GM18498 (cell line): ENCODE measurements at regions not wholly inside any gene's neighbourhood (a gene's known extent, or its start where the extent isn't known, plus 50 kb on each side); places are given as distances from the start of the nearest gene placed in this dataset.
"Not testable (repeated sequence)": the region's sequence is repeated elsewhere in the genome, so short reads cannot be mapped to it uniquely, and the experiment has no call there.

ENCODE experiments used
- ATAC-seq: cut with Tn5 transposase; IDR thresholded peaks from one replicate; pipeline ENCODE4 v1.9.1; 2021; ENCODE audit warnings: mild to moderate bottlenecking, moderate library complexity; ENCODE audit not compliant: unreplicated experiment

GRCh38 chr6:103699769-103700168, 1160.0 kb downstream of the HACE1 start:
- no peak for ATAC-seq

DNA sequence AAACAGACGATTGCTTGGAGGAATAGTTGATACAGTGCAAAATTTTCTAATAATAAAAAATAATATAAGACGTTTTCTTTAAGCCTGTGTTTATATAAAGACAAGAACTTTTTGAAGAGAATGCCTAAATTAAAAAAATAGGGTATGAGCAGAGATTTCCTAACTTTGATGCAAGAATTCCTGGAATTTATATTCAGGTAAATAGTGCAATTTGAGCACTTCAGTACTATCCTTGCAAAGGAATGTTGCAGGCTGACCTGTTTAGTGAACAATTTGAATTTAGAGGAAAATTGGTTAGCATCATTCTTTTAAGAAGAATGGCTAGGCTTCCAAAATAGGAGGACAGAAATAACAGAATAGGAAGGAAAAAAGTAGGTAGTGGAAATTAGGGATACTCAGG, 1172.3 kb downstream of the HACE1 start:
- no peak for ATAC-seq

GRCh38 chr6:103680116-103680515, 1179.6 kb downstream of the HACE1 start:
- no peak for ATAC-seq

- ATAC-seq = no peak
These were observed 1182.4 kb downstream of the HACE1 start for GRCh38 chr6:103677290-103677689.

GRCh38 chr6:103675807-103676406, 1183.8 kb downstream of the HACE1 start:
- no peak for ATAC-seq

- ATAC-seq = no peak
These were observed 1184.9 kb downstream of the HACE1 start for GRCh38 chr6:103674790-103675189.

DNA sequence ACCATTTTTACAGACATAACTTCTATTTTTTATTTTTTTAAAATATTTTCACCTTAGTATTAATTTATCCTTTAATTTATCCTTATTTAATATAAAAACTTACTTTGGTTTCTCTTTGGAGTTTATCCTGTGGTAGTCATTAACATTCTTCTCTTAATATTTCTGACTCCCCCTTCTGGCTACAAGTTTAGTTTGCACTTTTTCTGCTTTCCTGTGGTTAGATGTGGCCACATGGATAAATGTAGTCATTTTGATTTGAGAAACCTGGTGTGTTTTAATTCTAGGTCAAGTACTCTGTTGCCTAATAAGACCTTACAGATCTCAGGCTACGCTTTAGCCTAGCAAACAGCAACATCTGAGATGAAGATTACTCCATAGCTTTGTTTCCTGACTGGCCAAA, 1187.5 kb downstream of the HACE1 start:
- ATAC-seq = no peak

DNA sequence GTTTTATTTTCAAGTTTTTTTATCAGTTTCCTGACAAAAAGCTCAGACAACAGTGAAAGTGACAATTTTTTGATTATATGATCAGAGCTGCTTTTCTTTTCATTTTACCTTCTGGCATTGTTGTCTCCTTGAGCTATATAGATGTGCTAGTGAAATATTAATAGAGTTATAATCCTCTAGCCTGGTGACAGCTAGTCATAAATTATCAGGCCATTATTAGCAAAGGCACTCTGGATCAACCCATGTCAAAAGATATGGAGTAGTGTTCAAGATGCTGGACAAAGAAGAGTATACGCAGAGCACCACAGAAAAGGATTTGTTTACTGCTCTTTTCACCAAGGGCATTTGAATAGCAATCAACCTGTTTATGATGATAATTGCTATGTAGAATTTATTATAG, 1230.1 kb downstream of the HACE1 start:
- ATAC-seq = no peak

- no peak for ATAC-seq
These were observed 1242.1 kb downstream of the HACE1 start for GRCh38 chr6:103617642-103618041.

DNA sequence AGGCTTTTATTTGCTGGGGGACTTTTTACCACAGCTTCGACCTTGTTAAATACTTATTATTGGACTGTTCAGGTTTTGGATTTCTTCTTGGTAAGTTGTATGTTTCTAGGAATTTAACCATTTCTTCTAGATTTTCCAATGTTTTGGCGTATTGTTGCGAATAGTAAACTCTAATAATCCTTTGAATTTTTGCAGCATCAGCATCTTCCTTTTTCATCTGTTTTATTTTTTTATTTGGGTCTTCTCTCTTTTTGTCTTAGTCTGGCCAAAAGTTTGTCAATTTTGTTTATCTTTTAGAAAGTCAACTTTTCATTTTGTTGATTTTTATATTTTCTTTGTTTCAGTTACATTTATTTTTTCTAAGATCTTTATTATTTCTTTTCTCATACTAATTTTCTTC, 1272.0 kb downstream of the HACE1 start:
- ATAC-seq = no peak

- no peak for ATAC-seq
These were observed 1281.6 kb downstream of the HACE1 start for GRCh38 chr6:103578115-103578514.

GRCh38 chr6:103570431-103570830, 1289.3 kb downstream of the HACE1 start:
- ATAC-seq = no peak

GRCh38 chr6:103554911-103555310, 1304.8 kb downstream of the HACE1 start:
- ATAC-seq = no peak

DNA sequence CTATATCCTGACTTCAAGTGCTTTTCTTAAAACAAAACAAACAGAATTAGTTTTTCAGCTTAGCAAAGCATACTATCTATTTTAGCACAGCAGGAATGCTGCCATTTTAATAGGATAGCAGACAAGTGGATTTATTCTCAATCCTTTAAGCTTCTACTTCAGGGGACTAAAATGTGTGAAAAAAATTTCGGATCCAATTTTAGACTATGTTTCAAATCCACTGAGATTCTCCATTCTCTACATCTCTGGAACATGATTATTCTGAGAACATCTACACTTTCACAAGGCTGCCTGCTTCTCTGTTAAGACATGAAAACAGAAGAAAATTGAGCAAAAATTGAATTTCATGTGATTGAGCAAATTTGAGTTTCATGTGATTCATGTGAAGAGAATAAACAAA, 1321.3 kb downstream of the HACE1 start:
- no peak for ATAC-seq

GRCh38 chr6:103534814-103535213, 1324.9 kb downstream of the HACE1 start:
- no peak for ATAC-seq

DNA sequence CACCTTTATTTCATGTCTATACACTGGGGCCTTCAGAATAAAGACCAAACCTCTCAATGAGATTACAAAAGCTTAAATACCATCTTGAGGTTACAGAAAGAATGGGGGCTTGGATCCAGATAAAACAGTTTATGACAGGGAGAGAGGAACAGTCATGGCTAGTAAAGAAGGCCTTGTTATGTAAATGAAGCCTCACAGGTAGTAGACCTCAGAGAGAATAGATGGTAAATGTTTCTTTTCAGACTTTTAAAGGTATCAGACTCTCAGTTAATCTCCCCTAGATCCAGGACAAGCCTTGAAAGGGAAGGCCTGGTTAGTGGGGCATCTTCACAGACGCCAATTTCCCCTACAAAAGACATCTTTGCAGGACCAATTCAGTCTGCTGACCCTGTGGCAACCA, 1325.6 kb downstream of the HACE1 start:
- no peak for ATAC-seq

- no peak for ATAC-seq
These were observed 1337.7 kb downstream of the HACE1 start for GRCh38 chr6:103522045-103522444.

- no peak for ATAC-seq
These were observed 1343.4 kb downstream of the HACE1 start for GRCh38 chr6:103516336-103516735.

DNA sequence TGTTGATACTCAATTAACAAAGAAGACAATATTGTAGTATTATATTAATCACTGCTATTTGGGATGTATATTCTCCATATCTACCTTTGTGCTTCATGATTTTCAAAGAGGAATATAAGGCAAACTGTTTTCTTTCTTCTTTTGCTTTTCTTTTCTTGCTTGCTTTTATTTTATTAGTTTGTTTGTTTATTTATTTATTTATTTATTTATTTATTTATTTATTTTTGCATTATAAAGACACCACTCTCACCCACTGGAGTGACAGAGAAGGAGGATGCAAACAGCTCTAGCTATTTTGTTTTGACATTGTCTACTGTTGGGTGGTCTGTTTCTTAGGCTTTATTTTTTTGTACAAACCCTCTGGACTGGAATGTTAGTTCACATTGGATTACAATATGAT, 1352.7 kb downstream of the HACE1 start:
- no peak for ATAC-seq

GRCh38 chr6:103505155-103505518, 1354.6 kb downstream of the HACE1 start:
- no peak for ATAC-seq

DNA sequence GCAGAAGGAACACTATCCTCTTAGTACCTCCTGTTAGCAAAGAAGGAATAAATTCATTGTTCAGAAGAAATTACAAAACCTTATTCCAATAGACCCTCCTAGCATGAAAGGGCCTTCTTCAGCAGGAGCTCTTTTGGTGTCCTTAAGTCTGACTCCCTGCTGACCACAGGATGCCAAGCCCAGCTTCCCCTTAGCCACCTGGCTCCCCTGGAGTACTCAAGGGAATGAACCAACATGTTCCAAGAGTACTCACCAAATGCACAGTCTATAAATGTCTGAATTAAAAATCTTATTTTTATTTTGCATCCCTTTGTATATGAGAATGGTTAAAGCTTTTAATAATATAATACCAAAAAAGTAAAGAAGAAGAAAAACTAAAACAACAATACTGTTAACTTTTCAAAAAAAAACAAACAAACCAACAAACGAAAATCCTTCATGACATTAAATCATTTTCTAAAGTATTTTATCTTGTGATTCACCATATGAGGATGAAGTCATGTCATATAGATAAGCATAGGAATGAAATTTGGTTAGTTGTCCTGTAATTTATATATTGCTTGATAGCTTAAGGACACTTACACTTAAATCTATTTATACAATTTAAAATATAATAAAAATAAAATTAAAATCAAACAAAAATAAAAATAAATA, 1355.1 kb downstream of the HACE1 start:
- ATAC-seq = no peak

GRCh38 chr6:103496588-103496987, 1363.1 kb downstream of the HACE1 start:
- ATAC-seq = not testable (repeated sequence)

- ATAC-seq = no peak
These were observed 1403.1 kb downstream of the HACE1 start for GRCh38 chr6:103456652-103457051.
